Cardiac fibroblast (primary cell): ENCODE measurements at regions not wholly inside any gene's neighbourhood (a gene's known extent, or its start where the extent isn't known, plus 50 kb on each side); places are given as distances from the start of the nearest gene placed in this dataset.
A peak's percentile ranks its signal among the peaks of the same experiment; 100 is the strongest.

ENCODE experiments used
- DNase-seq, 2 donors: peaks; one replicate each; pipeline versions ENCODE4 v3.0.0 to v3.0.0-alpha.2; 2010; ENCODE audit warnings: low read depth in 2 of 2
- H3K4me3 ChIP-seq, 2 donors: replicated peaks in 1 of 2; 1 replicate in 1 of 2; 2 replicates in 1 of 2; pipeline ENCODE4 v1.5.1; 2011; ENCODE audit warnings: low read depth in 2 of 2, low read length in 2 of 2, mild to moderate bottlenecking in 2 of 2, moderate library complexity in 1 of 2
- TF ChIP-seq, protein P1 (sequence below): IDR thresholded peaks from one replicate; pipeline ENCODE4 v1.5.1; 2011; ENCODE audit warnings: low read depth, mild to moderate bottlenecking, low read length, inconsistent platforms

DNA sequence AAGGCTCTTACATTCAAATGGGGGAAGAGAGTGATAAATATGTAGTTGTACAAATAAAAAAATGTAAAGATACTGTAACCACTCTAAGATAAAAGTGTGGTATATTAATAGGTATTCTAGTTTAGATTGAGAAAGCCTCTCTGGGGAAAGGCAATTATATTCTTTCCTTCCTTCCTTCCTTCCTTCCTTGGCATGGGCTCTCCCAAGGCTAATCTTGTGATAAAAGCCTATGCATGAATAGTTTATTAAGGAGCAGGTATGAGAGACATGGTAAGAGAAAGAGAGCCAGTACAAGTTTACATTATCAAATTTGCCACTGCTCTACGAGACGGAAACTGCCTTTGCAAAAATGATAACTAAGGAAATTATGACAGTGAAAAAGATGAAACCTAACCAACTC is 588.8 kb downstream of the PRELID2 start:
- DNase-seq = no peak
- TF ChIP-seq, protein P1, sequence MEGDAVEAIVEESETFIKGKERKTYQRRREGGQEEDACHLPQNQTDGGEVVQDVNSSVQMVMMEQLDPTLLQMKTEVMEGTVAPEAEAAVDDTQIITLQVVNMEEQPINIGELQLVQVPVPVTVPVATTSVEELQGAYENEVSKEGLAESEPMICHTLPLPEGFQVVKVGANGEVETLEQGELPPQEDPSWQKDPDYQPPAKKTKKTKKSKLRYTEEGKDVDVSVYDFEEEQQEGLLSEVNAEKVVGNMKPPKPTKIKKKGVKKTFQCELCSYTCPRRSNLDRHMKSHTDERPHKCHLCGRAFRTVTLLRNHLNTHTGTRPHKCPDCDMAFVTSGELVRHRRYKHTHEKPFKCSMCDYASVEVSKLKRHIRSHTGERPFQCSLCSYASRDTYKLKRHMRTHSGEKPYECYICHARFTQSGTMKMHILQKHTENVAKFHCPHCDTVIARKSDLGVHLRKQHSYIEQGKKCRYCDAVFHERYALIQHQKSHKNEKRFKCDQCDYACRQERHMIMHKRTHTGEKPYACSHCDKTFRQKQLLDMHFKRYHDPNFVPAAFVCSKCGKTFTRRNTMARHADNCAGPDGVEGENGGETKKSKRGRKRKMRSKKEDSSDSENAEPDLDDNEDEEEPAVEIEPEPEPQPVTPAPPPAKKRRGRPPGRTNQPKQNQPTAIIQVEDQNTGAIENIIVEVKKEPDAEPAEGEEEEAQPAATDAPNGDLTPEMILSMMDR = no peak
- H3K4me3 ChIP-seq = no peak overlapping the region

DNA sequence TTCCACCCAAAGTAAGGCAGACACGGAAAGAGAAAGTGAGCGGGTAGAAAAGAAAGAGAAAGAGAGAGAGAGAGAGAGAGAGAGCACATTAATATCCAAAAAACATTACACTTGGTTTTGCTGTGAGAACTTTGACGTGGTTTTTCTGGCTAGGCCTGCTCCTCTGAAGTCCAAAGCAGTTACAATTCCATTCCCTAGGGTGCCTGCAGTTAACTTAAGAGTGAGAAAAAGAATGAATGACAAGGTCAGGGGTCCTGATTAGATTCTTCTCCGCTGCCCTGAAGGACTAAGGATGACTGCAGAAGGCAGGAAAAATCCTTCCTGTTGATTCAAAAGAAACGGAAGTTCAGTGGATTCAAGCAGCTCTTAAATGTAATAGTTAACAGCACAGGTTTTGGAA is 589.8 kb downstream of the PRELID2 start:
- no peak overlapping the region for H3K4me3 ChIP-seq
- TF ChIP-seq, protein P1 = no peak
- peak; percentile 68 to 82 for DNase-seq

DNA sequence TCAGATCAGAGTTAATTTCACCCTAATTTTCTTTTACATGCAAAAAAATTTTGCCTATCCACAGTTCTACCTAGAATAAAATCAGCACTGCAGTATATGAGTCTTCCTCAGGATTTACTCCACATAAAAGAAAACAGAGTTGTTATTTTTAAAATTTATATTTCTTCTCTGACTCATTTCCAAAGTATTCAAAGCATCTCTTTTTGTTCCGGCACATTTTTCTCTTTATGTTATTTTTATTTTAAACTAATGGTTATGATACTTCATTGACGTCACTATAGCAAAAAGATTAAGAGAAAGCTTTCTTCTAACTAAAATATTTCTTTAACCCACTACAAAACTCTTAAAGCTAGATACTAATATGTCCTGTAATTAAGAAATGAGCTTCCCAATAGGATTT is 590.4 kb downstream of the PRELID2 start:
- DNase-seq = peak; percentile 56 to 76
- no peak overlapping the region for H3K4me3 ChIP-seq
- TF ChIP-seq, protein P1 = no peak

DNA sequence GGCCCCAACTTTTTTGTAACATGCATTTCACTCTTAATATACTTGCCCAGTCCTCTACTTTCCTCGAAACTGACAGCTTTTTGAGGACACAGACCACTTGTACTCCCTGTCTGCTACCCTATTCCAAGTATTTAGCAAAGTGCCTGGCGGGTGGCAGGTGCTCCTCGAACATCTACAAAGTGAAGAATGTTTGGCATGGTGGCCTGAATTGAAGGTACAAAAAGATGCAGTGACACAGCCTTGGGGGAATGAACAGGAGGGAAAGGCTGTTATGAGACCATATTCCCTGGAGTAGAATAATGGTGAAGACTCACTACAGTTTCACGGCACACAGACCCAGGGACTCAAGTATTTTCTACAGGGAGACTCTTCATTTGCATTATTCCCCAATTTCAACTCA is 590.9 kb downstream of the PRELID2 start:
- TF ChIP-seq, protein P1 = no peak
- no peak for DNase-seq
- no peak overlapping the region for H3K4me3 ChIP-seq

DNA sequence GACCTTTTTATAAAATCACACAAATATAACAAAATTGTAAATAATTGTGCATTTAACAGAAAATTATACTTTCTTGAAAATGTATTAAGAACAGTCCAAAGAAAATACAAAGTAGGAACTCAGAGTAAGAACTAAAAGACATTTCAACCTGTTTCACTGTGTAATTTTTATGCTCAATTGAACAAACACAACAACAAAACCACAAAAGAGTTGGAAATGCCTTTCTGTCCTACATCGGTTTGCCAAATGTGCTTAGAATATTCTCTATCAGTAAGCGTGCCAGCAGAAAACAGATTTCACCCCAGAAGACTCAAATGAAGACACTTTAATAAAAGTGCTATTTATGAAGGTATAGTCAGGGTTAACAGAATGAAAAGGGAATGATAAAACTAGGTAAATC is 592.1 kb downstream of the PRELID2 start:
- no peak for DNase-seq
- TF ChIP-seq, protein P1 = no peak
- H3K4me3 ChIP-seq = no peak overlapping the region

DNA sequence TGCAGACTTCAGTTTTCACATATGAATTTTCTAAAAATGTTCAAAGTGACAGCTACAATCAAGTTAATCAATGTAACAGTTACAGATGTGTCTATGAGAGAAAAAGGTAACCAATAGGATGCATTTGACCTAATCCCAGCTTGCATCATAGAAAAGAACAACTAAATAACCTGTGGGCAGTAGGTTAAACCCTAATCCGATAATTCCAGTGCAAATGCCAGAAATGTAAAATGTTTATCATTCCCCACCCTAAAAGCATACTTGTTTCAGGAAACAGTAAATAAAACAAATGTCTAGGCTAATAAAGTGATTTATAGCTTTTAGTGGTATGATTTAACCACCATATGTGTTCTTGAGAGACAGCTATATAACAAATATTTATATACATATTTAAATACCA is 592.6 kb downstream of the PRELID2 start:
- TF ChIP-seq, protein P1 = no peak
- no peak for DNase-seq
- H3K4me3 ChIP-seq = no peak overlapping the region

DNA sequence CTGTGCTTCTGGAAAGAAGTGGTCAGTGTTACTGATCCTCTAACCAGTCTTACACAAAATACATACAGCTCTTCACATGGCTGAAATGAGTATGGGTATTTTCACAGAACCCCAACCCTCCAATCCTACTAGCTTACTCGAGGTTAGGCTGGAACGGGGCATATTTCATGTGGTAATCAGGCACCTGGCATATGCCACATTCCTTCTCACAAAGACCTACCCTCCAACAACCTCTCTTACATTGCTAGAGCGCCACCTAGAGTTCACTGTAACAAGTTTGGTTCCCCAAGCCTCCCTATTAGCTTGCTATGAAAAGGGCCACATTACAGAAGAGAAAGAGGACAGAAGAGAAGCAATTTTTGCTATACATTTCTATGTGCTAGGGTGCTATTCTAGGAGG is 597.3 kb downstream of the PRELID2 start:
- DNase-seq = peak; percentile 70 to 83
- TF ChIP-seq, protein P1 = peak; percentile 66
- no peak overlapping the region for H3K4me3 ChIP-seq
